HEK293T (cell line): ENCODE measurements at regions not wholly inside any gene's neighbourhood (a gene's known extent, or its start where the extent isn't known, plus 50 kb on each side); places are given as distances from the start of the nearest gene placed in this dataset.

Experiments
- ARNT ChIP-seq: fragments of 450-650 bp; IDR thresholded peaks from 2 replicates; pipeline ENCODE4 v1.6.1; 2017; ENCODE audit warnings: mild to moderate bottlenecking
- FOXK2 ChIP-seq: fragments of 450-650 bp; IDR thresholded peaks from 2 replicates; pipeline ENCODE4 v1.6.1; 2016; ENCODE audit warnings: mild to moderate bottlenecking
- SP1 ChIP-seq: fragments of 450-650 bp; IDR thresholded peaks from 2 replicates; pipeline ENCODE4 v1.6.1; 2017
- ZNF384 ChIP-seq: fragments of 450-650 bp; IDR thresholded peaks from 2 replicates; pipeline ENCODE4 v1.6.1; 2016

GRCh38 chr13:89852570-89852969 lies 1494.9 kb upstream of the MIR17HG start:
- TF ChIP-seq FOXK2 (no peak), ZNF384 (no peak), ARNT (no peak), SP1 (no peak)
